Psoas muscle (tissue), 7 donors: ENCODE measurements at regions not wholly inside any gene's neighbourhood (a gene's known extent, or its start where the extent isn't known, plus 50 kb on each side); places are given as distances from the start of the nearest gene placed in this dataset.

Source experiments
- ATAC-seq, 4 donors: fragments of 200-7000 bp; cut with Tn5 transposase; one replicate each; pipeline ENCODE4 v1.9.1; 2020; ENCODE audit warnings: moderate library complexity in 3 of 4, mild to moderate bottlenecking in 2 of 4
- DNase-seq, 2 donors: peaks; one replicate each; pipeline ENCODE4 v3.0.0-alpha.2; 2020
- H3K27ac ChIP-seq: fragments of 200-600 bp; one replicate; pipeline ENCODE4 v1.8.0; 2022
- H3K27me3 ChIP-seq, 3 donors: fragments of 200-600 bp in 1 of 3; one replicate each; pipeline versions ENCODE4 v1.6.1 to v1.8.0; 2013 to 2022; ENCODE audit warnings: low read length in 2 of 3, mild to moderate bottlenecking in 2 of 3, moderate library complexity in 1 of 3; ENCODE audit not compliant: insufficient read depth in 3 of 3
- H3K36me3 ChIP-seq, 2 donors: fragments of 200-600 bp in 1 of 2; one replicate each; pipeline versions ENCODE4 v1.6.1 to v1.8.0; 2013 to 2022; ENCODE audit warnings: low read depth in 1 of 2, mild to moderate bottlenecking in 1 of 2, moderate library complexity in 1 of 2; ENCODE audit not compliant: insufficient read depth in 1 of 2
- H3K4me1 ChIP-seq: fragments of 200-600 bp; one replicate; pipeline ENCODE4 v1.8.0; 2022
- H3K4me3 ChIP-seq: fragments of 200-600 bp; one replicate; pipeline ENCODE4 v1.8.0; 2022; ENCODE audit warnings: mild to moderate bottlenecking
- H3K9me3 ChIP-seq: fragments of 200-600 bp; one replicate; pipeline ENCODE4 v1.8.0; 2022
- WGBS, 3 donors: extraction: QIAGEN DNeasy Blood & Tissue Kit; methylation state at CpG; one replicate each; pipeline versions ENCODE4 v1.1.6 to v1.1.7; 2013; 5-methylcytosine and 5-hydroxymethylcytosine counted together
- intact Hi-C, 2 donors: fragments of 100-400 bp; cut with DNase I; formaldehyde crosslinking; loops; one replicate each; pipeline versions ENCODE4 v1.11.0 to v1.14.2; 2022
- TF ChIP-seq, protein P1 (sequence below): fragments of 200-600 bp; IDR thresholded peaks from one replicate; pipeline ENCODE4 v1.8.0; 2022; ENCODE audit warnings: antibody characterized with exemption
- donor health status: healthy with polysubstance abuse.
- donor health status: DM: no; HTN: no; CAD: no; lungs with moderate emphysema.
- donor health status: Bipolar disorder and iron deficiency.
- donor health status: healthy.
- donor health status: DM: yes; HTN: yes; CAD: no.
- donor health status: DM: no; HTN: no; CAD: no.
- donor health status: DM: yes; HTN: yes; CAD: no.

DNA sequence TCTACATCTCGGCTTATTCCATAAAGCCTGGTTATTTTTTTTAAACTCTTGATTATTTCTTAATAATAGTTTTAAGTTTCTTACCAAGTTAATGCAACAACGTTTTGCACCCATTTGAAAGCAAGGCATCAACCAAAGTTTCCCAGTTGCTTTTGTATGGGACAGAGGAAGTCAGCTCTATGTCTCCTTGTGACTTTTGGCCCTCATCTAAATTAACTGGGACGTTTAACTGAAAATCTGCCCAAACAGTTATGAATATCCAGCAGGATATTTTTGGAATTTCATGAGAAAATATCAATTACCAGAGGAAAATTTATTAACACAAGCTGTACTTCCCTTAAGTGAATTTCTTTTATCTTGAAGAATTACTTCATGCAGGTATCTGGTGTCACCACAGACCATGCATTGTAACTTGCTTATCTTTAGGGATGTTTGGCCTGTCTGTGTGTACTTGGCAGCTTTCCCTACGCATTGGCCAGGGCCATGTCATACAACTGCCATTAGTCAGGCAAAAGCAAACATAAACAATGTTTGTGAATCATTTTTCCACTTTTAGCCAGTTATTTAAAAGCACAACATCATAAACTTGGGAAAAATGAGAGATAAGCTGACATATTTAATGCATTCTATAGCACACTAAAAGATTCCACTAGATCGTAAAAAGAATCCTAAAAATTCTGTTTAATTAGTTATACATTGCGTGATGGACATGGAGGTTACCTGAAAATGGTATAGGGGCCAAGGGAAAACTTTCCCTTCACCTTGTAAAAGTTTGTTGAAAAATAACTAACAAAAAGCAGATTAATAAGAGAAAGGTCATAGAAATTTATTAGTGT lies 101.4 kb upstream of the PDE5A start:
- Histone ChIP-seq H3K9me3 (no peaks in the 10 kb centered on the region), H3K27ac (peak overlapping the region; percentile 41), H3K27me3 (no peaks in the 10 kb centered on the region), H3K4me3 (no peak overlapping the region), H3K4me1 (peaks cover 33% of the 10 kb centered on the region), H3K36me3 (peaks cover 0 to 2% of the 10 kb centered on the region in 2 donors)
- DNase-seq (no peak), ATAC-seq (peak in 1 of 4 donors; percentile 47)
- WGBS, 3 donors, result 57 to 60% (median 60%) methylated on average over 6 of the region's 6 CpGs
- intact Hi-C loops, result no loop called here
- TF ChIP-seq, protein P1, sequence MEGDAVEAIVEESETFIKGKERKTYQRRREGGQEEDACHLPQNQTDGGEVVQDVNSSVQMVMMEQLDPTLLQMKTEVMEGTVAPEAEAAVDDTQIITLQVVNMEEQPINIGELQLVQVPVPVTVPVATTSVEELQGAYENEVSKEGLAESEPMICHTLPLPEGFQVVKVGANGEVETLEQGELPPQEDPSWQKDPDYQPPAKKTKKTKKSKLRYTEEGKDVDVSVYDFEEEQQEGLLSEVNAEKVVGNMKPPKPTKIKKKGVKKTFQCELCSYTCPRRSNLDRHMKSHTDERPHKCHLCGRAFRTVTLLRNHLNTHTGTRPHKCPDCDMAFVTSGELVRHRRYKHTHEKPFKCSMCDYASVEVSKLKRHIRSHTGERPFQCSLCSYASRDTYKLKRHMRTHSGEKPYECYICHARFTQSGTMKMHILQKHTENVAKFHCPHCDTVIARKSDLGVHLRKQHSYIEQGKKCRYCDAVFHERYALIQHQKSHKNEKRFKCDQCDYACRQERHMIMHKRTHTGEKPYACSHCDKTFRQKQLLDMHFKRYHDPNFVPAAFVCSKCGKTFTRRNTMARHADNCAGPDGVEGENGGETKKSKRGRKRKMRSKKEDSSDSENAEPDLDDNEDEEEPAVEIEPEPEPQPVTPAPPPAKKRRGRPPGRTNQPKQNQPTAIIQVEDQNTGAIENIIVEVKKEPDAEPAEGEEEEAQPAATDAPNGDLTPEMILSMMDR, result no peak

DNA sequence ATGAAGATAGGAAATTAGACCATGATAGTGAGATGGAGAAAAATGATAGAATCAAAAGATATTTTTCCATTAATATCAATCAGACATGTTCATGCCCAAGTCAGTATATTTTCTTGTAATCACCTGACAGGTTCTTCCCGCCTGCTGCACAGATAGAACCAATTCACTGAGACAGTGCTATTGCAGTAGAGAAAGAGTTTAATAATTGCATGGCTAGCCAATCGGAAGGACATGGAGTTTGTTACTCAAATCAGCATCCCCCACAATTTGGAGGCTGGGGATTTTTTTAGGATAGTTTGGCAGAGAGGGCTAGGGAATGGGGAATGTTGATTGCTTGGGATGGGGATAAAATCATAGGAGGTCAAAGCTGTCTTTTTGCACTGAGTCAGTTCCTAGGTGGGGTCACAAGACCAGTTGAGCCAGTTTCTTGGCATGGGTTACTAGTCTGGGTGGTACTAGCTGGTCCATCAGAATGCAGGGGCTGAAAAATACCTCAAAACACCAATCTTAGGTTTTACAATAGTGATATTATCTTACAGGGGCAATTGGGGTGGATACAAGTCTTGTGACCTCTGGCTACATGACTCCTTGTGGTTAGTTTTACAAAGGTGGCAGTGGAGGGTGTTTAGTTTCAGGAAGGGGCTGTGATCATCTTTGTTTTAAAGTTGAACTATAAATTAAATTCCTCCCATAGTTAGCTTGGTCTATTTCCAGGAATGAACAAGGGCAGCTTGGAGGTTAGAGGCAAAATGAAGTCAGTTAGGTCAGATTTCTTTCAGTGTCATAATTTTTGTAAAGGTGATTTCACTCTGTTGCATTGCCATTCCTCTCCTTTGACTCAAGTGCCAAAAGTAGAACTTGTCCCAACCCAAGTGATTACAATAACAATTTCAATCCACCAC lies 100.3 kb upstream of the PDE5A start:
- no peaks in the 10 kb centered on the region for H3K27me3 ChIP-seq
- intact Hi-C loops, result no loop called here
- H3K36me3 ChIP-seq, result peaks cover 0 to 1% of the 10 kb centered on the region in 2 donors
- WGBS, 3 donors, result 78 to 100% (median 100%) methylated on average over 2 of the region's 2 CpGs
- no peaks in the 10 kb centered on the region for H3K9me3 ChIP-seq
- no peak for DNase-seq
- TF ChIP-seq, protein P1, result no peak
- H3K27ac ChIP-seq, result peak overlapping the region; percentile 24
- no peak overlapping the region for H3K4me3 ChIP-seq
- peaks cover 32% of the 10 kb centered on the region for H3K4me1 ChIP-seq
- peak; percentile 50 to 73 (median 57) for ATAC-seq

DNA sequence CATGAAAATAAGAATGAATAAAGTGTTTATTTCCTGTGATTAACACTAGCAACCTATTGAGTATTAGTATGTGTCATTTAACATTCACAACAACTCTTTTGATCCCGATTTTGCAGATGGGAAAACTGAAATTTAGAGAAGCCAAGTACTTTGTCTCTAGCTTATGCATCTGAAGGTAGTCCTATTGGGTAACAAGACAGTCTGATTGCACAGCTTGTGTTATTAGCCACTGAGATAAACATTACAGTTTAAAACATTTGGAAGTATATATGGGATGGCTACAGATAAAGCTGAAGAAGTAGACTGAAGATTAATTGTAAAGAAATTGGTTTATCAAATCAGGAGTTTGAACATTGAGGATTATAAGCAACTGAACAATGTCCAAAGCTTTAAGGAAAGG lies 99.6 kb upstream of the PDE5A start:
- no peak for ATAC-seq
- H3K36me3 ChIP-seq, result no peaks in the 10 kb centered on the region
- peaks cover 32% of the 10 kb centered on the region for H3K4me1 ChIP-seq
- no peaks in the 10 kb centered on the region for H3K9me3 ChIP-seq
- TF ChIP-seq, protein P1, result no peak
- intact Hi-C loops, result no loop called here
- no peaks in the 10 kb centered on the region for H3K27me3 ChIP-seq
- DNase-seq, result no peak
- H3K27ac ChIP-seq, result no peak overlapping the region
- 82 to 96% (median 85%) methylated on average over 1 of the region's 1 CpG for WGBS, 3 donors
- H3K4me3 ChIP-seq, result no peak overlapping the region

DNA sequence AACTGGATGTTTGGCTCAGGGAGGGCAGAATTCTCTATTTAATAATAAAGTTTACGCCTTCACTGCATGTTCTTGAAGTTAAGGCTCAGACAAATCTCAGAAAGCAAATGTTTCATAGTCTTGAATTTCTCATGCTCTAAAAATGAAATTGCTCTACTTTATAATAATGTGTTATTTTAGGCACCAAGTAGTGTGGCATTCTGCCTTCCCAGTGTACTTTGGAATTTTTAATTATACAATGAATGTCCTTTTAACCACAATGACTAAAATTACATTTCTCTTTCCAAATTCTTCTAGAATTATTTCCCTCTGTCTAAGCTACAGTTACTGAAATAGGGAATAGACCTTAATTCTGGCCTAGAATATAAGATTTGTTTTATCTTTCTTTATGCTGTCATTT lies 97.9 kb upstream of the PDE5A start:
- Histone ChIP-seq H3K27ac (peak overlapping the region; percentile 47), H3K36me3 (no peaks in the 10 kb centered on the region), H3K9me3 (no peaks in the 10 kb centered on the region), H3K4me3 (no peak overlapping the region), H3K27me3 (no peaks in the 10 kb centered on the region), H3K4me1 (peaks cover 32% of the 10 kb centered on the region)
- 81 to 97% (median 93%) methylated on average over 1 of the region's 1 CpG for WGBS, 3 donors
- DNase-seq, result no peak
- intact Hi-C loops, result no loop called here
- no peak for ATAC-seq
- TF ChIP-seq, protein P1, result no peak
